LoVo (cell line): ENCODE measurements at regions not wholly inside any gene's neighbourhood (a gene's known extent, or its start where the extent isn't known, plus 50 kb on each side); places are given as distances from the start of the nearest gene placed in this dataset.
"Not testable (repeated sequence)": the region's sequence is repeated elsewhere in the genome, so short reads cannot be mapped to it uniquely, and the experiment has no call there.

ENCODE experiments used
- DNase-seq: peaks from one replicate; pipeline ENCODE4 v3.0.0-alpha.2; 2016; ENCODE audit warnings: low spot score

- DNase-seq: not testable (repeated sequence)
Observed at GRCh38 chr1:228611707-228612106, 123.6 kb upstream of the RHOU start.

DNA sequence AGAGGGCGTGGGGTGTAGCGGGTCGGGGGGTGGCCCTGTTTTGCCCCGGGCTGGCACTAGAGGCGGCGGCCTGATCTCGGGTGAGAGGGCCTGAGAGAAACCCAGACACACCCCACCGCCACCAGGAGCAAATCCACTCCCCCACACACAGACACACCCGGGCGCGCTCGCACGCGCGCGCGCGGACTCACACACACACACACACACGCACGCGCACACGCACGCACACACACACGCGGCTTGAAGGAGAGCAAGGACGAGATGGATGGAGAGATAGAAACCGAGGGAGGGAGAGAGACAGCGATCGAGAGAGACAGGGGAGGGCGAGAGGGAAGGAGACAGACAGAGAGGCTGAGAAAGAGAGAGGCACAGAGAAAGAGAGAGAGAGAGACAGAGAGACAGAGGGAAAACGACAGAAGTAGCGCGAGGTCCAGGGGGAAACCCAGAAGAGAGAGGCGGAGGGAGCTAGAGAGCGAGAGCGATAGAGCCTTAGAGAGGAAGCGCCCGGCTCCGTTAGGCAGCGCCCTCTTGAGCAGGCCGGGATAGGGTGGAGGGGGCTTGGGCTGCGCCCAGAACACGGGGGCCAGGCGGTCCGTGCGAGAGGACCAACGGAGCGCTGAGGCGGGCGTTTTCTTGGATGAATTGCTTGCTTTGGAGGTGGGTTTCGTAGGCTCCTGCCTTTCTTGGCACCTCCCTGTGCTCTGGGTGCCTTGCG, 113.1 kb upstream of the RHOU start:
- DNase-seq: not testable (repeated sequence)

- not testable (repeated sequence) for DNase-seq
Observed at GRCh38 chr1:228626481-228626880, 108.8 kb upstream of the RHOU start.

GRCh38 chr1:228632858-228633257, 102.4 kb upstream of the RHOU start:
- DNase-seq: not testable (repeated sequence)

GRCh38 chr1:228635304-228635703, 100.0 kb upstream of the RHOU start:
- not testable (repeated sequence) for DNase-seq

- DNase-seq: not testable (repeated sequence)
Observed at GRCh38 chr1:228637529-228637928, 97.8 kb upstream of the RHOU start.

DNA sequence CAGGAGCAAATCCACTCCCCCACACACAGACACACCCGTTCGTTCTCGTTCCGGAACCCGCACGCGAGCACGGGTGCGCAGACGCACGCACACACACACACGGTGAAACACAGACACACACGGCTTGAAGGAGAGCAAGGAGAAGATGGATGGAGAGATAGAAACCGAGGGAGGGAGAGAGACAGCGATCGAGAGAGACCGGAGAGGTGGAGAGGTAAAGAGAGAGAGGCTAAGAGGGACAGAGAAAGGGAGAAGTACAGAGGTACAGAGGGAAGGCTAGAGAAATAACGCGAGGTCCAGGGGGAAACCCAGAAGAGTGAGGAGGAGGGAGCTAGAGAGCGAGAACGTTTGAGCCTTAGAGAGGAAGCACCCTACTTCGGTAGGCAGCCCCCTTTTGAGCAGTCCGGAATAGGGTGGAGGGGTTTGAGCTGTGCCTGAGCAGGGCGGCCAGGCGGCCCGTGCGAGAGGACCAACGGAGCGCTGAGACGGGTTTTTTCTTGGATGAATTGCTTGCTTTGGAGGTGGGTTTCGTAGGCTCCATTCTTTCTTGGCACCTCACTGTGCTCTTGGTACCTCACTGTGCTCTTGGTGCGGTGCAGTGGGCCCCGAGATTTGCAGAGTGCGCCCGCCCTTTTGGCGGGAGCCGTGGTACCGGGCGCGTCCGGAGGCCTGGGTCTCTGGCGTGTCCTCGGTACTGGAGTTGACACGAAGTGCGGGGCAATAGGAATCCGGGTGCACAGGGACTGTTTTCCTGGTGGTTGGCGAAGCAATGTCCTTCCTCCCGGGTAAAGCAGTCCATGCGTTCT, 88.4 kb upstream of the RHOU start:
- DNase-seq: peak; percentile 38

- peak; percentile 75 for DNase-seq
Observed at GRCh38 chr1:228647523-228648444, 87.5 kb upstream of the RHOU start.

DNA sequence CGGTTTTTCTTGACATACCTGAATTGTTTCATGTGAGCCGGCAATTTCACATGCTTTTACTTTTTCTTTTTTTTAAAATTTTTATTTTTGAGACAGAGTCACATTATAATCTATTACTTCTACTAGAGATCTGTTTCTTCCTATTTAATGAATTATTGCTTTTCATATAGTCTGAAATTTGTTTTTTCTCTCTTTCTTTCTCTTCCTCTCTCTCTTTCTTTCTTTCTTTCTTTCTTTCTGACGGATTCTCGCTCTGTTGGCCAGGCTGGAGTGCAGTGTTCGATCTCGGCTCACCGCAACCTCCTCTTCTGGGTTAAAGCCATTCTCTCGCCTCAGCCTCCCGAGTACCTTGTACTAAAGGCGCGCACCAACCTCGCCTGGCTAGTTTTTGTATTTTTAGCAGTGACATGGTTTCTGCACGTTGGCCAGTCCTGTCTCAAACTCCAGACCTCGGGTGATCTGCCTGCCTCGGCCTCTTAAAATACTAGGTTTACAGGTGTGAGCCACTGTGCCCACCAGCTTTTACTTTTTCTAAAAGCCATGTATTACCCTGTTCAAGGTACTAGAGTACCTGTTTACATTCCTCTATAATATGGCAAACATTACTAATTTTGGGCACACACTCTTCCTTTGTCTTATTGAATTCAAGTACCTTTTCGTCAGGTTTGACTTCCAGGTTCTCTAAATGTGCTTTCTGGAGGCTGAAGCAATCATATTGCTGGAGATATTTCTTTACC, 86.5 kb upstream of the RHOU start:
- no peak for DNase-seq

DNA sequence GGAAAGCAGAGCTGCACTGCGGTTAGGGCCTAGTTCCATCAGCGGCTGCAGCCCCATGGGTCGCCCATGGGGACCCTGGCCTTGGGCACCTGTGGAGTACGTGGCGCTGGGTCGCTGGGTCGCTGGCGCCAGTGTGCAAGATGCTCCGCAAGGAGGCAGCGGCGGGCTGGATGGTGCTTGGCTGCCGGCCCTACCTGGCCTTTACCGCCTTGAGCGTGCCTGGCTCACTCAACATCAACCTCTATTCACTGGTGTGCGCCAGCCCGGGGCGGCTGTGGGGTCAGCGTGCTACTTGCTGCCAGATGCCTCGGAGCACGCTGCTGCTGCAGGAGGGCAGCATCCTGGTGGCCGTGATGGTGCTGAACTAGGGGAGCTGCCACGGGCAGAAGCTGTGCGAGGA, 85.1 kb upstream of the RHOU start:
- no peak for DNase-seq

DNA sequence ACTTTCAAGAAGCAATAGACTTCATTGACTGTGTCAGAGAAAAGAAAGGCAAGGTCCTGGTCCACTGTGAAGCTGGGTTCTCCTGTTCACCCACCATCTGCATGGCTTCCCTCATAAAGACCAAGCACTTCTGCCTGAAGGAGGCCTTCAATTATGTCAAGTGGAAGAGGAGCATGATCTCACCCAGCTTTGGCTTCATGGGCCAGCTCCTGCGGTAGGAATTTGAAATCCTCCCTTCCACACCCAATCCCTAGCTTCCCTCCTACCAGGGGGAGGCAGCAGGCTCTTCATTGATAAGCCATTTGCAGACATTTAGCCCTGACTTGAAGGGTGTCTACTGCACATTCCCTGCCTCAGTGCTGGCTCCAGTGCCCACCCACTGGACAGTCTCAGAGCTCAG, 84.3 kb upstream of the RHOU start:
- no peak for DNase-seq

GRCh38 chr1:228652116-228652515, 83.2 kb upstream of the RHOU start:
- DNase-seq: no peak

DNA sequence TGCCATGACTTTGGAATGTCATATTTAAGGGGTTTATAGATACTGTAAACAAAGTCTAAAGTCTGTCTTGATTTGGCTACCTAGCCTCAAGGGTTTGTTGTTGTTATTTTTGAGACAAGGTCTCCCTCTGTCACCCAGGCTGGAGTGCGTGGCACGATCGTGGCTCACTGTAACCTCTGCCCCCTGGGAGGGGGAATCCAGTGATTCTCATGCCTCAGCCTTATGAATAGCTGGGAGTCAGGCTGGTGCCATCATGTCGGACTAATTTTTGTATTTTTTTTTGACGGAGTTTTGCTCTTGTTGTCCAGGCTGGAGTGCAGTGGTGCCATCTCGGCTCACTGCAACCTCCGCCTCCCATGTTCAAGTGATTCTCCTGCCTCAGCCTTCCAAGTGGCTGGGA, 82.2 kb upstream of the RHOU start:
- not testable (repeated sequence) for DNase-seq

DNA sequence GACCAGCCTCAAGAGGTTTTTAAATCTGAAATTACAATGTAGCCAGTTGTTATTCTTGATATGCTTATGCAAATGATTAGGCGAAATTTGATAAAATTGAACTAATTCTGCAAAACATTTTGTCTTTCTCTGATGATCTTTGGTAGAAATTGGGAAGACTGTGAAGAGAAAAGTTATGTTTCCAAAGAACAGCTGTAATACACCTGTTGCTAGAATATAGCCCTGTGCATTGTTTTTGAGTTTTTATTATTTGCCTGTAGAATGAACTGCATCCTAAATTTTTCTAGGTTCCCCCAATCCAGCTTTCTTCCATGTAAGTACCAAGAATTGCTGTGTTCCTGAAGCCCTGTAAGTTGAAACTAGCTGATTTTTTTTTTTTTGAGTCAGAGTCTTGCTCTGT, 81.5 kb upstream of the RHOU start:
- DNase-seq: no peak

DNA sequence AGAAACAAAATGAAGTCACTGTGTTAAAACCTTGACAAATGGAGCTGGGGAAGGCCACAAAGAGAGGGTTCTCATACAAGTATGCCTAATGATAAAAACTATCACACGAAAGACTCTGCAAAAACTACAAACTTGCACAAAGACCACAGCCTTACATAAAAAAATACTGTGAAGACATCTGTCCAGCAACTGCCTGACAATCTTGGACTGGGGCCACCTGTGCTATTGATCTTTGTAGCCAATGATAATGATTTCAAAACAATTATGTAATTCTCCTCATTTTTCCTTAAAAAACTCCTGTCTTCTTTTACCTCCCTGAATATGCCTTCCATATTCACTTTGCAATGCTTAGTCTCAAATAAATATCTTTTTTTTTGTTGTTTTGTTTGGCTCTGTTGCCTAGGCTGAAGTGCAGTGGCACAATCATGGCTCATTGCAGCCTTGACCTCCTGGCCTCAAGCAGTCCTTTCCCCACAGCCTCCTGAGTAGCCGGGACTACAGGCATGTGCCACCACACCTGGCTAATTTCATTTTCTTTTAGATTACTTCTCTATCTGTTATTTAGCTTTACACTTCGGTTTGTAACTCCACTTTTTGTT, 79.4 kb upstream of the RHOU start:
- DNase-seq: no peak

GRCh38 chr1:228662007-228662689, 73.1 kb upstream of the RHOU start:
- DNase-seq: not testable (repeated sequence)

DNA sequence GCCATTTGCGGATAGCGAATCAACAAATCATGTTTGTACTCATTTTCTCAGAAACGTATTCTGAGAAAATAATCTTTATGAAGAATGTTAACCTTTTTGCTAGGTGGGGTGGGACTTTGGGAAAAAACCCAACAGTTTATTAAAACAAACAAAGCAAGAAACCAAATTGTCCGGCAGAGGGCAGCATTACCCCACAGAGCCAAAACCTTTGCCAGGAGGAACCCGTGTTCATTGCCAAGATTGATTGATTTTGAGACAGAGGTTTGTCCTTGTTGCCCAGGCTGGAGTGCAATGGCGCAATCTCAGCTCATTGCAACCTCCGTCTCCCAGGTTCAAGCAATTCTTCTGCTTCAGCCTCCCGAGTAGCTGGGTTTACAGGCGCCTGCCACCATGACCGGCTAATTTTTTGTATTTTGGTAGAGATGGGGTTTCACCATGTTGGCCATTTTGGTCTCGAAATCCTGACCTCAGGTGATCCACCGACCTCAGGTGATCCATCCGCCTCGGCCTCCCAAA, 70.8 kb upstream of the RHOU start:
- peak; percentile 74 for DNase-seq

DNA sequence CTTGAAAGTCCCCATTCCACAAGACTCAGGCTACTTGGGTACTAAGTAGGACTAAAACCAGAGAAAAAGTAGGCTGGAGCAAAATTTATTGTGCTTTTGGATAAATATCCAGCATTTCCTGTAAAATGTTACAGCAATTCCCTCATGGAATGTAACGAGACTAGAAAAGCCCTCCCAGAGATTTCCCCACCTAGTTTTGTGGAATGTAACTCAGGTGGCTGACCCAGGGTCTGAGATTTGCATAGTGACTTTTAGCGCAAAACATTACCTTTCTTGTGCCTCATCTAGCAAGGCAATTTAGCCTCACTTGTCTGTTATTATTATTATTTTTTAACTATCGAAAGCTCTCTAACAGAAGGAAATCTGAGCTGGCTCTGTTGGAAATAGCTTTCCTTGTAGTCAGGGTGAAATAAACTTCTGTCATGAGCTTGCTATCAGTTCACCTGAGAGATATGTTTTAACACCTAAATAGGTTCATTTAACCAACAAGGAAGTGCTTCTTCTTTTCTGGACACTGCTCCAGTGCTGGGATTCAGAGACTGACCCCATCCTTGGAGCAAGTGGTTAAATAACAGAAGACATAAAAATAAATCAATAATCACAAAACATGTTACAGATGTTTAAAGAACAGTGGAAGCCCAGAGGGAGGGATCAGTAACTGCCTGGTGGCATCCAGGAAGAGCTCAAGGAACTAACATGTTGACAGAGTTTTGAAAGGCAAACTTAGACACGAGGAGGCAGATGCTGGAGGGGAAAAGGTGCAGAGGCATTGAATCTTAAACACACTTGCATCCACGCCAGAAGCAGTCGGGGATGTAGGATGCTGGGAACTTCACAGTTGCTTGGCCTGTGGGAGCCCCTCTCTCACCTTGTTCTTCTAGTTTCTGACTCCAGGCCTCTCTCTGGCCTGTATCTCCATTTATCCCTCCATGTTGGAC, 68.3 kb upstream of the RHOU start:
- no peak for DNase-seq

DNA sequence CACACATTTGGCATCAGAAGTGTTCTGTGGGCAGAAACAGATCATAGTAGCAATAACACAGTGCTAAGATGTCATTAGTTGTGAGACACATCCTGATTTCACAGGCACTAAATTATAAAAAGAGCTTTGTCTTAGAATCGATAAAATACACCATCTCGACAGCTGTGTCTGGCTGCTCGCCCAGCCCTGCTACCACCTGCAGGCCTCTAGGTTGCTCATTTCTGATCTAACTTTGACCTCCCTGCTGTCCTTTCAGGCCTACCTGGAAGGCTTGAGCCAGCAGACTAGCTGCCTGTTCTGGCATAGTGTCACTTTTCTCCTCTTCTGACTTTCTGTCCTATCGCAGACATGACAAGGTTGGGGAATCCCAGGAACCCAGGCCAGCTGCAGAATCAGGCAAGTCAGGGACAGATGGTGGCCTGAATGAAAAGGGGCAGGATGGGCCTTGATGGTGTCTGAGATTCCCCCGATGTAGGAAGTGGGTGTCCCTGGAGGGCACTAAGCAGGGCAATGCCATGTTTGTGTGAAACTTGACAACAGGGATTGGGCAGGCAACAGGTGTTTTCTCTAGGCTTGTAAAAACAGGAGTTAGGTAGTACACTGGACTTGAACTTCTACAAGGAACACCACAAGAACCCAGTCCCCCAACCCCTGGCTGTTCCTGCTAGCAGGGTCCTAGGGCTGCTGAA, 66.6 kb upstream of the RHOU start:
- no peak for DNase-seq
